Stimulated activated CD8-positive, alpha-beta memory T cell treated with anti-CD3 and anti-CD28 coated beads, Interleukin-7, amount 100 ng/mL, for 24 hours (primary cell): ENCODE measurements at regions not wholly inside any gene's neighbourhood (a gene's known extent, or its start where the extent isn't known, plus 50 kb on each side); places are given as distances from the start of the nearest gene placed in this dataset.

Experiments
- DNase-seq: peaks from one replicate; pipeline ENCODE4 v3.0.0-alpha.2; 2020; ENCODE audit warnings: low read depth

- DNase-seq, result no peak
Measured at GRCh38 chr12:89092297-89092696, 260.0 kb downstream of the DUSP6 start.

GRCh38 chr12:89091293-89091841 lies 260.9 kb downstream of the DUSP6 start:
- DNase-seq, result no peak

GRCh38 chr12:89089264-89089663 lies 263.0 kb downstream of the DUSP6 start:
- DNase-seq, result no peak

GRCh38 chr12:89087876-89088275 lies 264.4 kb downstream of the DUSP6 start:
- DNase-seq, result no peak

GRCh38 chr12:89087149-89087825 lies 265.0 kb downstream of the DUSP6 start:
- DNase-seq, result no peak

- DNase-seq, result no peak
Measured at GRCh38 chr12:89085421-89085820, 266.9 kb downstream of the DUSP6 start.

GRCh38 chr12:89084751-89085150 lies 267.6 kb downstream of the DUSP6 start:
- DNase-seq, result no peak

- no peak for DNase-seq
Measured at GRCh38 chr12:89083491-89083890, 268.8 kb downstream of the DUSP6 start.

- DNase-seq, result no peak
Measured at GRCh38 chr12:89082370-89082753, 269.9 kb downstream of the DUSP6 start.

- no peak for DNase-seq
Measured at GRCh38 chr12:89081719-89082369, 270.5 kb downstream of the DUSP6 start.

GRCh38 chr12:89080793-89081465 lies 271.4 kb downstream of the DUSP6 start:
- DNase-seq, result no peak

- DNase-seq, result no peak
Measured at GRCh38 chr12:89075880-89076540, 276.3 kb downstream of the DUSP6 start.

GRCh38 chr12:89073659-89074058 lies 278.6 kb downstream of the DUSP6 start:
- DNase-seq, result no peak

- DNase-seq, result no peak
Measured at GRCh38 chr12:89073027-89073398, 279.3 kb downstream of the DUSP6 start.

- DNase-seq, result no peak
Measured at GRCh38 chr12:89072294-89073026, 279.8 kb downstream of the DUSP6 start.

- no peak for DNase-seq
Measured at GRCh38 chr12:89070603-89071002, 281.7 kb downstream of the DUSP6 start.

- DNase-seq, result no peak
Measured at GRCh38 chr12:89069431-89069830, 282.9 kb downstream of the DUSP6 start.

- no peak for DNase-seq
Measured at GRCh38 chr12:89067421-89068187, 284.7 kb downstream of the DUSP6 start.

- DNase-seq, result no peak
Measured at GRCh38 chr12:89064780-89065179, 287.5 kb downstream of the DUSP6 start.

- DNase-seq, result no peak
Measured at GRCh38 chr12:89064151-89064550, 288.1 kb downstream of the DUSP6 start.

- DNase-seq, result no peak
Measured at GRCh38 chr12:89062996-89063395, 289.3 kb downstream of the DUSP6 start.
